ENCODE measurements at regions not wholly inside any gene's neighbourhood (a gene's known extent, or its start where the extent isn't known, plus 50 kb on each side); places are given as distances from the start of the nearest gene placed in this dataset.

- Histone ChIP-seq H3K4me2 (no peak overlapping the region), H3K9me2 (no peaks in the 10 kb centered on the region), H3K4me3 (ENCODE audit: low read depth in 2 of 2, low read length in 1 of 2) (no peak overlapping the region), H3K27ac (ENCODE audit: low read depth in 2 of 2, low read length in 1 of 2) (no peak overlapping the region), H3F3A (replicated peaks; ENCODE audit: insufficient read depth) (no peaks in the 10 kb centered on the region), H3K9me3 (no peaks in the 10 kb centered on the region), H3K4me1 (ENCODE audit: control insufficient read depth in 1 of 2, insufficient read depth in 2 of 2, low read depth in 1 of 2, low read length in 1 of 2) (no peaks in the 10 kb centered on the region), H3K27me3 (ENCODE audit: insufficient read depth) (no peaks in the 10 kb centered on the region; the same call in 1 of the 2 replicates), H3K9ac (no peak overlapping the region), H3K79me2 (ENCODE audit: insufficient read depth) (no peaks in the 10 kb centered on the region), H4K20me1 (ENCODE audit: insufficient read depth) (no peaks in the 10 kb centered on the region), H2AFZ (ENCODE audit: low read depth) (no peak overlapping the region), H3K36me3 (replicated peaks in 1 of 2; ENCODE audit: control insufficient read depth in 1 of 2, insufficient read depth in 2 of 2, low read length in 1 of 2) (no peaks in the 10 kb centered on the region)
- no peak for TF ChIP-seq ZBTB33 (IDR thresholded peaks at IDR 0.05; ENCODE audit: borderline replicate concordance, low read depth)
- TF ChIP-seq MEF2A (IDR thresholded peaks at IDR 0.05; ENCODE audit: borderline replicate concordance, low read depth) = no peak
- TF ChIP-seq RCOR1 (IDR thresholded peaks at IDR 0.05; ENCODE audit: low read length) = no peak
- TF ChIP-seq NRF1 (IDR thresholded peaks at IDR 0.05; ENCODE audit: low read depth, low read length) = no peak
- TF ChIP-seq TCF12 (IDR thresholded peaks at IDR 0.05) = no peak
- no peak for TF ChIP-seq CHD2 (IDR thresholded peaks at IDR 0.05; ENCODE audit: low read length, partially characterized antibody)
- TF ChIP-seq NFIC (IDR thresholded peaks at IDR 0.05; ENCODE audit: borderline replicate concordance) = no peak
- no peak for TF ChIP-seq REST (IDR thresholded peaks at IDR 0.05; ENCODE audit: low read depth, low read length)
- no peak for TF ChIP-seq GABPA (IDR thresholded peaks at IDR 0.05; ENCODE audit: low read depth)
- no peak for TF ChIP-seq SIN3A (IDR thresholded peaks at IDR 0.05; ENCODE audit: borderline replicate concordance, low read depth, low read length)
- no peak for TF ChIP-seq EZH2phosphoT487 (IDR thresholded peaks at IDR 0.05; ENCODE audit: borderline replicate concordance, low read depth)
- ChIA-PET CTCF (no interaction called here), POLR2A (no interaction called here)
- DNase-seq = no peak
- 0% methylated on average over 2 of the region's 3 CpGs for WGBS (ENCODE audit: low lambda C conversion rate)
These were observed 114.9 kb downstream of the VSIG4 start for GRCh38 chrX:65925005-65925404.

- POLR2A ChIA-PET = no interaction called here
- H3K27me3 ChIP-seq (ENCODE audit: insufficient read depth) = no peaks in the 10 kb centered on the region
- H3K9me3 ChIP-seq = no peaks in the 10 kb centered on the region
- no peak for DNase-seq
- no peak overlapping the region for H3K4me2 ChIP-seq
- WGBS (ENCODE audit: low lambda C conversion rate) = 0% methylated on average over 2 of the region's 2 CpGs
- H3K36me3 ChIP-seq (replicated peaks in 1 of 2; ENCODE audit: control insufficient read depth in 1 of 2, insufficient read depth in 2 of 2, low read length in 1 of 2) = no peaks in the 10 kb centered on the region
- H2AFZ ChIP-seq (ENCODE audit: low read depth) = no peak overlapping the region
- H3F3A ChIP-seq (replicated peaks; ENCODE audit: insufficient read depth) = no peaks in the 10 kb centered on the region
- H3K4me1 ChIP-seq (ENCODE audit: control insufficient read depth in 1 of 2, insufficient read depth in 2 of 2, low read depth in 1 of 2, low read length in 1 of 2) = no peaks in the 10 kb centered on the region
- H3K9ac ChIP-seq = no peak overlapping the region
- no peak overlapping the region for H3K4me3 ChIP-seq (ENCODE audit: low read depth in 2 of 2, low read length in 1 of 2)
- CTCF ChIA-PET = no interaction called here
- H3K27ac ChIP-seq (ENCODE audit: low read depth in 2 of 2, low read length in 1 of 2) = no peak overlapping the region
- H3K9me2 ChIP-seq = no peaks in the 10 kb centered on the region
- H4K20me1 ChIP-seq (ENCODE audit: insufficient read depth) = no peaks in the 10 kb centered on the region
- no peaks in the 10 kb centered on the region for H3K79me2 ChIP-seq (ENCODE audit: insufficient read depth)
- TF ChIP-seq FOXJ3 (CRISPR knock-in tag; IDR thresholded peaks at IDR 0.05) (no peak), MEF2A (IDR thresholded peaks at IDR 0.05; ENCODE audit: borderline replicate concordance, low read depth) (no peak), NRF1 (IDR thresholded peaks at IDR 0.05; ENCODE audit: low read depth, low read length) (no peak), MXI1 (IDR thresholded peaks at IDR 0.05; ENCODE audit: low read depth, low read length) (no peak), NFIC (IDR thresholded peaks at IDR 0.05; ENCODE audit: borderline replicate concordance) (no peak), SIN3A (IDR thresholded peaks at IDR 0.05; ENCODE audit: borderline replicate concordance, low read depth, low read length) (no peak), CTCF (IDR thresholded peaks at IDR 0.05) (no peak), RAD21 (IDR thresholded peaks at IDR 0.05; ENCODE audit: low read length) (no peak), FOXM1 (IDR thresholded peaks at IDR 0.05; ENCODE audit: low read depth) (no peak), RXRA (IDR thresholded peaks at IDR 0.05; ENCODE audit: borderline replicate concordance, low read depth) (no peak), EP300 (IDR thresholded peaks at IDR 0.05; ENCODE audit: borderline replicate concordance in 1 of 2, low read depth in 1 of 2, low read length in 1 of 2) (no peak), USF1 (IDR thresholded peaks at IDR 0.05; ENCODE audit: borderline replicate concordance, low read depth) (no peak), PBX3 (IDR thresholded peaks at IDR 0.05) (no peak)
These were observed 118.5 kb downstream of the VSIG4 start for GRCh38 chrX:65921363-65921762.
